NCI-H510A (cell line): ENCODE measurements at regions not wholly inside any gene's neighbourhood (a gene's known extent, or its start where the extent isn't known, plus 50 kb on each side); places are given as distances from the start of the nearest gene placed in this dataset.

ENCODE experiments used
- DNase-seq: peaks from one replicate; lab custom pipeline; 2025; lab: John Stamatoyannopoulos, UW

- DNase-seq, result no peak
Measured at GRCh38 chr2:18182861-18183260, 304.4 kb downstream of the KCNS3 start.

- no peak for DNase-seq
Measured at GRCh38 chr2:18180912-18181311, 302.4 kb downstream of the KCNS3 start.

GRCh38 chr2:18180031-18180610, 301.7 kb downstream of the KCNS3 start:
- DNase-seq, result no peak

- no peak for DNase-seq
Measured at GRCh38 chr2:18178736-18179349, 300.4 kb downstream of the KCNS3 start.

- no peak for DNase-seq
Measured at GRCh38 chr2:18176679-18177215, 298.3 kb downstream of the KCNS3 start.

GRCh38 chr2:18172607-18173006, 294.1 kb downstream of the KCNS3 start:
- DNase-seq, result no peak

GRCh38 chr2:18171191-18172139, 293.0 kb downstream of the KCNS3 start:
- DNase-seq, result no peak

GRCh38 chr2:18170642-18171041, 292.2 kb downstream of the KCNS3 start:
- DNase-seq, result no peak

- no peak for DNase-seq
Measured at GRCh38 chr2:18169893-18170175, 291.4 kb downstream of the KCNS3 start.

GRCh38 chr2:18169121-18169892, 290.8 kb downstream of the KCNS3 start:
- DNase-seq, result no peak

- peak; percentile 68 for DNase-seq
Measured at GRCh38 chr2:18167871-18168270, 289.4 kb downstream of the KCNS3 start.

GRCh38 chr2:18161681-18162080, 283.2 kb downstream of the KCNS3 start:
- DNase-seq, result no peak

GRCh38 chr2:18159896-18160295, 281.4 kb downstream of the KCNS3 start:
- no peak for DNase-seq

- DNase-seq, result no peak
Measured at GRCh38 chr2:18156421-18156820, 278.0 kb downstream of the KCNS3 start.

- no peak for DNase-seq
Measured at GRCh38 chr2:18156002-18156401, 277.5 kb downstream of the KCNS3 start.

- no peak for DNase-seq
Measured at GRCh38 chr2:18154812-18155211, 276.3 kb downstream of the KCNS3 start.

- no peak for DNase-seq
Measured at GRCh38 chr2:18154259-18154658, 275.8 kb downstream of the KCNS3 start.

- no peak for DNase-seq
Measured at GRCh38 chr2:18153741-18154140, 275.3 kb downstream of the KCNS3 start.

GRCh38 chr2:18151237-18151636, 272.8 kb downstream of the KCNS3 start:
- no peak for DNase-seq

- peak; percentile 9 for DNase-seq
Measured at GRCh38 chr2:18149660-18150246, 271.3 kb downstream of the KCNS3 start.

- DNase-seq, result no peak
Measured at GRCh38 chr2:18136881-18137475, 258.5 kb downstream of the KCNS3 start.
